Endothelial cell of umbilical vein (primary cell): ENCODE measurements at regions not wholly inside any gene's neighbourhood (a gene's known extent, or its start where the extent isn't known, plus 50 kb on each side); places are given as distances from the start of the nearest gene placed in this dataset.

ENCODE experiments used
- BruUV-seq: library from RNA; stranded (reverse); fragments of 400-500 nt; replicated peaks from 2 replicates; lab custom pipeline; 2021; lab: Mats Ljungman, UMichigan
- CTCF ChIA-PET: fragments of 300-600, 350-600 bp; sonication (Branson Sonifier 250); formaldehyde crosslinking; loops from one replicate; lab custom pipeline; 2021; ENCODE audit warnings: antibody characterized with exemption, inconsistent platforms; lab: Charles Lee
- POLR2A ChIA-PET: fragments of 300-600, 350-600 bp; sonication (Branson Sonifier 250); formaldehyde crosslinking; loops from one replicate; lab custom pipeline; 2021; ENCODE audit warnings: antibody characterized with exemption, inconsistent platforms; lab: Charles Lee
- DNase-seq: peaks from one replicate; pipeline ENCODE4 v3.0.0-alpha.2; 2011; ENCODE audit warnings: low read depth, low spot score
- FAIRE-seq: peaks from 2 replicates; lab custom pipeline; 2011; peaks lifted over from hg19 to GRCh38; lab: Jason Lieb, UNC
- H2AFZ ChIP-seq: 2 replicates; pipeline ENCODE4 v1.6.0; 2012; ENCODE audit warnings: low read depth, low read length, control low read depth, inconsistent platforms
- H3K27ac ChIP-seq: 2 replicates; pipeline ENCODE4 v1.5.1; 2011; ENCODE audit warnings: low read depth, mild to moderate bottlenecking, control low read depth, low read length, moderate library complexity; ENCODE audit not compliant: insufficient read depth
- H3K27me3 ChIP-seq, 2 experiments: 2 replicates each; pipeline versions ENCODE4 v1.6.0 to v1.6.1; 2011; ENCODE audit warnings: low read length in 2 of 2, mixed read lengths in 1 of 2; ENCODE audit not compliant: control insufficient read depth in 2 of 2, insufficient read depth in 2 of 2
- H3K36me3 ChIP-seq, 2 experiments: 2 replicates in 1 of 2; 3 replicates in 1 of 2; pipeline ENCODE4 v1.5.1; 2011; ENCODE audit warnings: low read length in 2 of 2, mild to moderate bottlenecking in 1 of 2, moderate library complexity in 1 of 2; ENCODE audit not compliant: control insufficient read depth in 2 of 2, insufficient read depth in 2 of 2; ENCODE audit errors: extremely low read depth in 1 of 2
- H3K4me1 ChIP-seq: 3 replicates; pipeline ENCODE4 v1.5.1; 2011; ENCODE audit warnings: mild to moderate bottlenecking, low read length; ENCODE audit not compliant: control insufficient read depth, insufficient read depth; ENCODE audit errors: extremely low read depth
- H3K4me2 ChIP-seq: 2 replicates; pipeline ENCODE4 v1.6.1; 2011; ENCODE audit warnings: low read length, control low read depth, mixed read lengths; ENCODE audit not compliant: insufficient read depth
- H3K4me3 ChIP-seq, 3 experiments: fragments of 200-600 bp in 1 of 3; sonication (generic), shearing (Covaris generic) in 1 of 3; replicated peaks in 1 of 3; 2 replicates each; pipeline ENCODE4 v1.5.1; 2011 to 2016; ENCODE audit warnings: control low read depth in 3 of 3, low read length in 3 of 3, mild to moderate bottlenecking in 2 of 3, inconsistent platforms in 1 of 3, low read depth in 1 of 3, moderate library complexity in 1 of 3; ENCODE audit not compliant: insufficient read depth in 1 of 3
- H3K79me2 ChIP-seq: 2 replicates; pipeline ENCODE4 v1.6.0; 2012; ENCODE audit warnings: low read length, inconsistent platforms; ENCODE audit not compliant: control insufficient read depth, insufficient read depth
- H3K9ac ChIP-seq: replicated peaks from 2 replicates; pipeline ENCODE3; 2011; ENCODE audit warnings: low read length, control low read depth; ENCODE audit not compliant: insufficient read depth; ENCODE audit errors: extremely low read depth
- H3K9me1 ChIP-seq: replicated peaks from 3 replicates; pipeline ENCODE4 v1.6.0; 2011; ENCODE audit warnings: mild to moderate bottlenecking, low read length; ENCODE audit not compliant: control insufficient read depth, insufficient read depth; ENCODE audit errors: extremely low read depth
- H3K9me3 ChIP-seq: replicated peaks from 2 replicates; pipeline ENCODE4 v1.5.1; 2012; ENCODE audit warnings: low read length, inconsistent platforms; ENCODE audit not compliant: control insufficient read depth, insufficient read depth
- H4K20me1 ChIP-seq: replicated peaks from 2 replicates; pipeline ENCODE3; 2011; ENCODE audit warnings: mild to moderate bottlenecking, low read length; ENCODE audit not compliant: control insufficient read depth, insufficient read depth; ENCODE audit errors: extremely low read depth
- EZH2 ChIP-seq: IDR thresholded peaks from 2 replicates; pipeline ENCODE4 v1.6.1; 2012; ENCODE audit warnings: borderline replicate concordance, low read depth, mild to moderate bottlenecking, moderate library complexity, low read length, inconsistent platforms; ENCODE audit not compliant: severe bottlenecking
- FOS ChIP-seq: IDR thresholded peaks from 2 replicates; pipeline ENCODE4 v1.6.1; 2011; ENCODE audit warnings: mild to moderate bottlenecking, low read length, moderate library complexity, borderline replicate concordance; ENCODE audit not compliant: insufficient read depth
- GATA2 ChIP-seq: IDR thresholded peaks from 2 replicates; pipeline ENCODE4 v1.7.0; 2011; ENCODE audit warnings: low read depth, mild to moderate bottlenecking, moderate library complexity, mixed read lengths, low read length; ENCODE audit not compliant: insufficient read length, insufficient read depth
- JUN ChIP-seq: IDR thresholded peaks from 2 replicates; pipeline ENCODE4 v1.6.1; 2011; ENCODE audit warnings: borderline replicate concordance, low read depth; ENCODE audit not compliant: insufficient read length, insufficient read depth
- MYC ChIP-seq: IDR thresholded peaks from one replicate; pipeline ENCODE4 v1.6.1; 2011; ENCODE audit warnings: mild to moderate bottlenecking, low read depth, low read length
- POLR2A ChIP-seq: IDR thresholded peaks from 2 replicates; pipeline ENCODE4 v1.6.1; 2012; ENCODE audit warnings: low read depth, mild to moderate bottlenecking, control low read depth, low read length
- POLR2AphosphoS5 ChIP-seq: IDR thresholded peaks from 2 replicates; pipeline ENCODE4 v1.6.1; 2012; ENCODE audit warnings: low read depth, mild to moderate bottlenecking, control low read depth, low read length, moderate library complexity; ENCODE audit not compliant: insufficient read depth
- dilution Hi-C: fragments of 300-500 bp; cut with MboI; formaldehyde crosslinking; loops from one replicate; pipeline ENCODE4 v1.15.0; 2019; ENCODE audit warnings: low sequenced_read_pairs; ENCODE audit not compliant: extremely low pct_ligation_motif_present
- intact Hi-C: fragments of 100-400 bp; cut with micrococcal nuclease; formaldehyde crosslinking; loops from one replicate; pipeline ENCODE4 v1.10.0; 2022
- TF ChIP-seq, protein P1 (sequence below): IDR thresholded peaks from 2 replicates; pipeline ENCODE4 v1.6.1; 2011; ENCODE audit not compliant: insufficient read depth, insufficient read length
- TF ChIP-seq, protein P2 (sequence below), 2 donors: IDR thresholded peaks; 1 replicate in 1 of 2; 2 replicates in 1 of 2; pipeline ENCODE4 v1.5.1; 2011; ENCODE audit warnings: low read length in 2 of 2, mild to moderate bottlenecking in 2 of 2, moderate library complexity in 2 of 2, control low read depth in 1 of 2, inconsistent platforms in 1 of 2, low read depth in 1 of 2; ENCODE audit not compliant: insufficient read depth in 1 of 2; ENCODE audit errors: extremely low read depth in 1 of 2

DNA sequence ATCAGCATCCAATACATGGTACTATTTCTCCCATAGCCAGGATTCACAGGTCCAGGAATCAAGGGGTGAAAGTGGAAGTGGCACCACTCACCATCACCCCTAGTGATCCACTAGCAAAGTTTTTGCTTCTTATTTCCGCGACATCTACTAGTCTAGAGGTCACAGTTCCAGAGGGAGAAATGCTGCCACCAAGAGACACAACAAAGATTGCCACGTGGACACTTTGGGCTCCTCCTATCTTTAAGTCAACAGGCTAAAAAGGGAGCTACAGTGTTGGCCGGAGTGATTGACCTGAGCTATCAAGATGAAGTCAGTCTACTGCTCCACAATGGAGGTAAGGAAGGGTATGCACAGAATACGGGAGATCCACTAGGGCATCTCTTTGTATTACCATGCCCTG is 178.2 kb downstream of the AKR1D1 start:
- Histone ChIP-seq H3K4me1 (no peaks in the 10 kb centered on the region), H4K20me1 (no peaks in the 10 kb centered on the region), H2AFZ (no peak overlapping the region), H3K36me3 (no peaks in the 10 kb centered on the region), H3K4me2 (no peak overlapping the region), H3K27me3 (no peaks in the 10 kb centered on the region), H3K27ac (no peak overlapping the region), H3K9me3 (no peaks in the 10 kb centered on the region), H3K9me1 (no peaks in the 10 kb centered on the region), H3K4me3 (no peak overlapping the region), H3K9ac (no peak overlapping the region), H3K79me2 (no peaks in the 10 kb centered on the region)
- no peak for FAIRE-seq
- intact Hi-C loops, result no loop called here
- DNase-seq, result no peak
- POLR2A ChIA-PET, result no interaction called here
- dilution Hi-C loops, result no loop called here
- TF ChIP-seq EZH2 (no peak), POLR2AphosphoS5 (no peak), MYC (no peak), FOS (no peak), GATA2 (no peak), JUN (no peak), POLR2A (no peak)
- TF ChIP-seq, protein P1, sequence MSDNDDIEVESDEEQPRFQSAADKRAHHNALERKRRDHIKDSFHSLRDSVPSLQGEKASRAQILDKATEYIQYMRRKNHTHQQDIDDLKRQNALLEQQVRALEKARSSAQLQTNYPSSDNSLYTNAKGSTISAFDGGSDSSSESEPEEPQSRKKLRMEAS, result no peak
- TF ChIP-seq, protein P2, sequence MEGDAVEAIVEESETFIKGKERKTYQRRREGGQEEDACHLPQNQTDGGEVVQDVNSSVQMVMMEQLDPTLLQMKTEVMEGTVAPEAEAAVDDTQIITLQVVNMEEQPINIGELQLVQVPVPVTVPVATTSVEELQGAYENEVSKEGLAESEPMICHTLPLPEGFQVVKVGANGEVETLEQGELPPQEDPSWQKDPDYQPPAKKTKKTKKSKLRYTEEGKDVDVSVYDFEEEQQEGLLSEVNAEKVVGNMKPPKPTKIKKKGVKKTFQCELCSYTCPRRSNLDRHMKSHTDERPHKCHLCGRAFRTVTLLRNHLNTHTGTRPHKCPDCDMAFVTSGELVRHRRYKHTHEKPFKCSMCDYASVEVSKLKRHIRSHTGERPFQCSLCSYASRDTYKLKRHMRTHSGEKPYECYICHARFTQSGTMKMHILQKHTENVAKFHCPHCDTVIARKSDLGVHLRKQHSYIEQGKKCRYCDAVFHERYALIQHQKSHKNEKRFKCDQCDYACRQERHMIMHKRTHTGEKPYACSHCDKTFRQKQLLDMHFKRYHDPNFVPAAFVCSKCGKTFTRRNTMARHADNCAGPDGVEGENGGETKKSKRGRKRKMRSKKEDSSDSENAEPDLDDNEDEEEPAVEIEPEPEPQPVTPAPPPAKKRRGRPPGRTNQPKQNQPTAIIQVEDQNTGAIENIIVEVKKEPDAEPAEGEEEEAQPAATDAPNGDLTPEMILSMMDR (IDR thresholded peaks at IDR 0.05; ENCODE audit: extremely low read depth in 1 of 2, insufficient read depth in 1 of 2, low read depth in 1 of 2, low read length in 2 of 2), result no peak
- CTCF ChIA-PET, result no interaction called here
- BruUV-seq, result no TSS peak
